GM12892 (cell line): ENCODE measurements at regions not wholly inside any gene's neighbourhood (a gene's known extent, or its start where the extent isn't known, plus 50 kb on each side); places are given as distances from the start of the nearest gene placed in this dataset.

Experiments used
- POLR2A ChIP-seq: IDR thresholded peaks from 2 replicates; pipeline ENCODE4 v1.6.1; 2011; ENCODE audit warnings: low read depth, low read length, control low read depth
- TAF1 ChIP-seq: IDR thresholded peaks from 2 replicates; pipeline ENCODE4 v1.6.1; 2011; ENCODE audit warnings: low read depth, mild to moderate bottlenecking, control low read depth, low read length, borderline replicate concordance

- TF ChIP-seq POLR2A (no peak), TAF1 (no peak)
Measured at GRCh38 chr2:221641181-221641871, 69.2 kb upstream of the EPHA4 start.
